ENCODE measurements at regions not wholly inside any gene's neighbourhood (a gene's known extent, or its start where the extent isn't known, plus 50 kb on each side); places are given as distances from the start of the nearest gene placed in this dataset.

GRCh38 chr15:47857776-47858167, 140.5 kb downstream of the SEMA6D start:
- no CpG with 5 or more reads among the region's 3 CpGs for WGBS (ENCODE audit: insufficient coverage, insufficient read length)
- H3K9me3 ChIP-seq (ENCODE audit: control insufficient read depth, insufficient read depth, low read length), result no peaks in the 10 kb centered on the region
- H3K4me1 ChIP-seq (ENCODE audit: control insufficient read depth, insufficient read depth, low read length), result 0 out of 2 replicates have a peak, but pooled peaks cover 2% of the 10 kb centered on the region
- no peak overlapping the region for H3K27ac ChIP-seq (ENCODE audit: low read length)
- H3K27me3 ChIP-seq (ENCODE audit: control insufficient read depth, insufficient read depth, low read length), result no peaks in the 10 kb centered on the region
- no peak overlapping the region for H3K4me3 ChIP-seq (ENCODE audit: low read length)
- DNase-seq (ENCODE audit: low read depth, low spot score), result no peak
- H3K36me3 ChIP-seq (ENCODE audit: control insufficient read depth, insufficient read depth, low read length), result no peaks in the 10 kb centered on the region

DNA sequence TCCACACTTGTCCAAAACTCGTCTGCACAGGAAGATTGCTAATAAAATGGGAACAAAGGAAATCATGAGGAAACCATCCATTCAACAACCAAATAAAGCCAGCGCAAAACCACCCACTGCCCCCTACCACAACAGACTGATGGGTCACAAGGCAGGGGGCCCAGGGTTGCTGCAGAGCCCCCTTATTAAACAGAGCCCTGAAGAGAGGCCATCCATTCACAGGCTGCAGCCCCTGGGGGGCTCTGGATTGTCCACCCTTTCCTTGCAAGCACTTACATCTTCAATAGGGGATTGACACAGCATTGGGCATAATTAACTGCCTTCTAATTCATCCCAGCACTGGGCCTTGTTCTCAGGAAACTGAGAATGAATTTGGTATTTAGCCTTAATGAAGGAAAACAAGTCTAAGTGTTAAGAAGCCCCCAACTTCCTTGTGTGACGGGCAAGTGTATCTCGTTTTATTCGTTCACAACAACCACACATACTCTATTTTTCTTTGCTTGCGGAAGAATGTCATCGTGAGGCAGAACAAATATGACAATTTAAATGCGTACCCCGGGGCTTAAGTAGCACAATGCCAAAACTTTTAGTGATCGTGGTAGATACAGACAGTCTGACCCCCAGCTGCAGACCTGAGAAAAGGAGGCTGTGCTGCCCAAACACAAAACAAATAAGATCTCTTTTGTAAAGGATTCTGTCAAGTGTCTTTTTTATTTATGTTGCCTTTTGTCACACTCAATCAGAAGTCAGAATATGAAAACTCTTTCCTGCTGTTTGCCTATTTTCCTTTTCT, 144.0 kb downstream of the SEMA6D start:
- H3K9me3 ChIP-seq (ENCODE audit: control insufficient read depth, insufficient read depth, low read length), result no peaks in the 10 kb centered on the region
- no peak overlapping the region for H3K4me3 ChIP-seq (ENCODE audit: low read length)
- no peaks in the 10 kb centered on the region for H3K27me3 ChIP-seq (ENCODE audit: control insufficient read depth, insufficient read depth, low read length)
- WGBS (ENCODE audit: insufficient coverage, insufficient read length), result no CpG with 5 or more reads among the region's 10 CpGs
- no peak overlapping the region for H3K27ac ChIP-seq (ENCODE audit: low read length)
- H3K36me3 ChIP-seq (ENCODE audit: control insufficient read depth, insufficient read depth, low read length), result no peaks in the 10 kb centered on the region
- H3K4me1 ChIP-seq (ENCODE audit: control insufficient read depth, insufficient read depth, low read length), result 0 out of 2 replicates have a peak, but pooled peaks cover 2% of the 10 kb centered on the region
- DNase-seq (ENCODE audit: low read depth, low spot score), result no peak

DNA sequence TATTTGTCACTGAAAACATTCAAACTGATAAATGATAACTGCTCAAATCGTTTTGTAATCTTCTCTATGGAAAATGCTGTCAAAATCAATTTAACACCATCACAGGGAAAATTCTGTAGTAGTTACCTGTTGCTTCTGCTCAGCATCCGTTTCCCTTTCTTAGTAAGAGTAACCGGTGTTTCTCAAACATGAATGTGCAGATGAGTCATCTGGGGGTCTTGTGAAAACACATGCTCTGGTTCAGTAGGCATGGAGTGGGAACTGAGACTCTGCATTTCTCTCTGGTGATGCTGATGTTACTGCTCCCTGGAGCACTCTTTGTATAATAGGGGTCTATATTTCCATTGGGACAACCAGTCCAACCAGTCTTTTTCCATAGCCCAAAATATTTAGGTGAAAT, 145.1 kb downstream of the SEMA6D start:
- Histone ChIP-seq H3K4me1 (ENCODE audit: control insufficient read depth, insufficient read depth, low read length) (0 out of 2 replicates have a peak, but pooled peaks cover 2% of the 10 kb centered on the region), H3K27ac (ENCODE audit: low read length) (no peak overlapping the region), H3K36me3 (ENCODE audit: control insufficient read depth, insufficient read depth, low read length) (no peaks in the 10 kb centered on the region), H3K9me3 (ENCODE audit: control insufficient read depth, insufficient read depth, low read length) (no peaks in the 10 kb centered on the region), H3K4me3 (ENCODE audit: low read length) (no peak overlapping the region), H3K27me3 (ENCODE audit: control insufficient read depth, insufficient read depth, low read length) (no peaks in the 10 kb centered on the region)
- no CpG with 5 or more reads among the region's 3 CpGs for WGBS (ENCODE audit: insufficient coverage, insufficient read length)
- DNase-seq (ENCODE audit: low read depth, low spot score), result no peak

DNA sequence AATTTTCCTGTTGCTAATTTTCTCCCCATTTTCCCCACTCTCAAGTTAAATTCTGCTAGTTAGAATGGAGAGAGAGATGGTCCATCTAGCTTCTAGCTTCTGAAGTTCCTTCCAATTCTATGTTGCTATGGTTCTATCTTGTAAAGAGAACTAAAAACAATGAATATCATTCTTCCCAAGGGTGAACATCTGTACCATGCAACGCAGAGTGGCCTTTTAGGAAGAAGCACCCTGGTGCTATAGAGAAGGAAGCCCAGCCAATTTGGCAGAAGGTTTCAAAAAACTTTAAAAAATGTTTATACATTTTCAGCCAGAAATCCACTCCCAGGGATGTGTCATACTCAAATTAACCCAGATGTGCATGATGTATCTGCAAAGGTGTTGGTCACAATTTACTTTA, 149.1 kb downstream of the SEMA6D start:
- WGBS (ENCODE audit: insufficient coverage, insufficient read length), result no CpG with 5 or more reads among the region's 1 CpG

GRCh38 chr15:47870300-47870955, 153.1 kb downstream of the SEMA6D start:
- Histone ChIP-seq H3K36me3 (ENCODE audit: control insufficient read depth, insufficient read depth, low read length) (no peaks in the 10 kb centered on the region), H3K4me1 (ENCODE audit: control insufficient read depth, insufficient read depth, low read length) (no peaks in the 10 kb centered on the region), H3K4me3 (ENCODE audit: low read length) (no peak overlapping the region), H3K27me3 (ENCODE audit: control insufficient read depth, insufficient read depth, low read length) (no peaks in the 10 kb centered on the region), H3K27ac (ENCODE audit: low read length) (no peak overlapping the region), H3K9me3 (ENCODE audit: control insufficient read depth, insufficient read depth, low read length) (no peaks in the 10 kb centered on the region)
- no CpG with 5 or more reads among the region's 1 CpG for WGBS (ENCODE audit: insufficient coverage, insufficient read length)
- DNase-seq (ENCODE audit: low read depth, low spot score), result no peak

More for the DNA sequence above, 149.1 kb downstream of the SEMA6D start:
- no peaks in the 10 kb centered on the region for H3K4me1 ChIP-seq (ENCODE audit: control insufficient read depth, insufficient read depth, low read length)
- H3K36me3 ChIP-seq (ENCODE audit: control insufficient read depth, insufficient read depth, low read length), result no peaks in the 10 kb centered on the region
- H3K4me3 ChIP-seq (ENCODE audit: low read length), result no peak overlapping the region
- no peaks in the 10 kb centered on the region for H3K27me3 ChIP-seq (ENCODE audit: control insufficient read depth, insufficient read depth, low read length)
- H3K27ac ChIP-seq (ENCODE audit: low read length), result no peak overlapping the region
- DNase-seq (ENCODE audit: low read depth, low spot score), result no peak
- no peaks in the 10 kb centered on the region for H3K9me3 ChIP-seq (ENCODE audit: control insufficient read depth, insufficient read depth, low read length)

- Histone ChIP-seq H3K27me3 (ENCODE audit: control insufficient read depth, insufficient read depth, low read length) (no peaks in the 10 kb centered on the region), H3K36me3 (ENCODE audit: control insufficient read depth, insufficient read depth, low read length) (no peaks in the 10 kb centered on the region), H3K4me3 (ENCODE audit: low read length) (no peak overlapping the region), H3K4me1 (ENCODE audit: control insufficient read depth, insufficient read depth, low read length) (no peaks in the 10 kb centered on the region), H3K9me3 (ENCODE audit: control insufficient read depth, insufficient read depth, low read length) (no peaks in the 10 kb centered on the region), H3K27ac (ENCODE audit: low read length) (no peak overlapping the region)
- no CpG with 5 or more reads among the region's 2 CpGs for WGBS (ENCODE audit: insufficient coverage, insufficient read length)
- no peak for DNase-seq (ENCODE audit: low read depth, low spot score)
Measured at GRCh38 chr15:47870956-47871625, 153.8 kb downstream of the SEMA6D start.

GRCh38 chr15:47872208-47872607, 154.9 kb downstream of the SEMA6D start:
- Histone ChIP-seq H3K27ac (ENCODE audit: low read length) (no peak overlapping the region), H3K9me3 (ENCODE audit: control insufficient read depth, insufficient read depth, low read length) (no peaks in the 10 kb centered on the region), H3K4me1 (ENCODE audit: control insufficient read depth, insufficient read depth, low read length) (no peaks in the 10 kb centered on the region), H3K27me3 (ENCODE audit: control insufficient read depth, insufficient read depth, low read length) (no peaks in the 10 kb centered on the region), H3K4me3 (ENCODE audit: low read length) (no peak overlapping the region), H3K36me3 (ENCODE audit: control insufficient read depth, insufficient read depth, low read length) (no peaks in the 10 kb centered on the region)
- DNase-seq (ENCODE audit: low read depth, low spot score), result no peak

- no peak for DNase-seq (ENCODE audit: low read depth, low spot score)
- Histone ChIP-seq H3K36me3 (ENCODE audit: control insufficient read depth, insufficient read depth, low read length) (no peaks in the 10 kb centered on the region), H3K4me1 (ENCODE audit: control insufficient read depth, insufficient read depth, low read length) (no peaks in the 10 kb centered on the region), H3K27ac (ENCODE audit: low read length) (no peak overlapping the region), H3K4me3 (ENCODE audit: low read length) (no peak overlapping the region), H3K9me3 (ENCODE audit: control insufficient read depth, insufficient read depth, low read length) (no peaks in the 10 kb centered on the region), H3K27me3 (ENCODE audit: control insufficient read depth, insufficient read depth, low read length) (no peaks in the 10 kb centered on the region)
- WGBS (ENCODE audit: insufficient coverage, insufficient read length), result no CpG with 5 or more reads among the region's 7 CpGs
Measured at GRCh38 chr15:47872869-47873432, 155.6 kb downstream of the SEMA6D start.

- Histone ChIP-seq H3K27me3 (ENCODE audit: control insufficient read depth, insufficient read depth, low read length) (no peaks in the 10 kb centered on the region), H3K4me3 (ENCODE audit: low read length) (no peak overlapping the region), H3K36me3 (ENCODE audit: control insufficient read depth, insufficient read depth, low read length) (no peaks in the 10 kb centered on the region), H3K9me3 (ENCODE audit: control insufficient read depth, insufficient read depth, low read length) (no peaks in the 10 kb centered on the region), H3K4me1 (ENCODE audit: control insufficient read depth, insufficient read depth, low read length) (no peaks in the 10 kb centered on the region), H3K27ac (ENCODE audit: low read length) (no peak overlapping the region)
- no CpG with 5 or more reads among the region's 5 CpGs for WGBS (ENCODE audit: insufficient coverage, insufficient read length)
- no peak for DNase-seq (ENCODE audit: low read depth, low spot score)
Measured at GRCh38 chr15:47876986-47877385, 159.7 kb downstream of the SEMA6D start.

GRCh38 chr15:47877836-47878235, 160.5 kb downstream of the SEMA6D start:
- Histone ChIP-seq H3K27me3 (ENCODE audit: control insufficient read depth, insufficient read depth, low read length) (no peaks in the 10 kb centered on the region), H3K9me3 (ENCODE audit: control insufficient read depth, insufficient read depth, low read length) (no peaks in the 10 kb centered on the region), H3K4me3 (ENCODE audit: low read length) (no peak overlapping the region), H3K27ac (ENCODE audit: low read length) (no peak overlapping the region), H3K36me3 (ENCODE audit: control insufficient read depth, insufficient read depth, low read length) (no peaks in the 10 kb centered on the region), H3K4me1 (ENCODE audit: control insufficient read depth, insufficient read depth, low read length) (no peaks in the 10 kb centered on the region)
- no peak for DNase-seq (ENCODE audit: low read depth, low spot score)
- no CpG with 5 or more reads among the region's 5 CpGs for WGBS (ENCODE audit: insufficient coverage, insufficient read length)

All from iPS DF 6.9 (cell line).